MM.1S (cell line): ENCODE measurements at regions not wholly inside any gene's neighbourhood (a gene's known extent, or its start where the extent isn't known, plus 50 kb on each side); places are given as distances from the start of the nearest gene placed in this dataset.

ENCODE experiments used
- DNase-seq: peaks from one replicate; pipeline ENCODE4 v3.0.0-alpha.2; 2015
- H2AFZ ChIP-seq: fragments of 300-600 bp; sonication (generic); 2 replicates; pipeline ENCODE4 v1.6.0; 2016; ENCODE audit warnings: antibody characterized with exemption, low read length
- H3F3A ChIP-seq: fragments of 300-600 bp; sonication (generic); 2 replicates; pipeline ENCODE4 v1.6.1; 2016; ENCODE audit warnings: mild to moderate bottlenecking, antibody characterized with exemption, low read length, moderate library complexity, mixed read lengths; ENCODE audit not compliant: insufficient read depth
- H3K27ac ChIP-seq: fragments of 300-600 bp; sonication (generic); 2 replicates; pipeline ENCODE4 v1.5.1; 2016; ENCODE audit warnings: mild to moderate bottlenecking, low read length
- H3K27me3 ChIP-seq: fragments of 300-600 bp; sonication (generic); replicated peaks from 2 replicates; pipeline ENCODE4 v1.6.0; 2016; ENCODE audit warnings: low read length; ENCODE audit not compliant: insufficient read depth
- H3K36me3 ChIP-seq: fragments of 300-600 bp; sonication (generic); replicated peaks from 2 replicates; pipeline ENCODE4 v1.6.1; 2016; ENCODE audit warnings: mild to moderate bottlenecking, low read length, mixed read lengths; ENCODE audit not compliant: insufficient read depth
- H3K4me1 ChIP-seq: fragments of 300-600 bp; sonication (generic); 2 replicates; pipeline ENCODE4 v1.6.1; 2016; ENCODE audit warnings: low read length, mixed read lengths
- H3K4me2 ChIP-seq: fragments of 300-600 bp; sonication (generic); 2 replicates; pipeline ENCODE4 v1.6.0; 2016; ENCODE audit warnings: low read depth, low read length
- H3K4me3 ChIP-seq: fragments of 300-600 bp; sonication (generic); 2 replicates; pipeline ENCODE4 v1.5.1; 2016; ENCODE audit warnings: low read length, mixed read lengths
- H3K79me2 ChIP-seq: fragments of 300-600 bp; sonication (generic); 2 replicates; pipeline ENCODE4 v1.6.1; 2016; ENCODE audit warnings: mixed run types, low read length, mixed read lengths
- H3K9ac ChIP-seq: fragments of 300-600 bp; sonication (generic); 2 replicates; pipeline ENCODE4 v1.6.1; 2016; ENCODE audit warnings: low read length, mixed read lengths
- H3K9me2 ChIP-seq: fragments of 300-600 bp; sonication (generic); replicated peaks from 2 replicates; pipeline ENCODE4 v1.6.1; 2016; ENCODE audit warnings: mild to moderate bottlenecking, low read length, mixed read lengths; ENCODE audit not compliant: insufficient read depth
- H3K9me3 ChIP-seq: fragments of 300-600 bp; sonication (generic); replicated peaks from 2 replicates; pipeline ENCODE4 v1.6.1; 2016; ENCODE audit warnings: mild to moderate bottlenecking, low read length, mixed read lengths; ENCODE audit not compliant: insufficient read depth
- H4K20me1 ChIP-seq: fragments of 300-600 bp; sonication (generic); 2 replicates; pipeline ENCODE4 v1.6.1; 2016; ENCODE audit warnings: mild to moderate bottlenecking, low read length, moderate library complexity, mixed read lengths; ENCODE audit not compliant: insufficient read depth
- CTCF ChIP-seq: fragments of 300-600 bp; sonication (generic); IDR thresholded peaks from 2 replicates; pipeline ENCODE4 v1.5.1; 2016; ENCODE audit warnings: antibody characterized with exemption, low read length, mixed read lengths
- EZH2 ChIP-seq: fragments of 300-600 bp; sonication (generic); optimal IDR thresholded peaks from 2 replicates; pipeline ENCODE3; 2017; ENCODE audit warnings: low read depth, mild to moderate bottlenecking, antibody characterized with exemption, low read length, mixed read lengths
- EZH2phosphoT487 ChIP-seq: fragments of 300-600 bp; sonication (generic); IDR thresholded peaks from 2 replicates; pipeline ENCODE4 v1.6.1; 2018; ENCODE audit warnings: antibody characterized with exemption, low read length

GRCh38 chr1:55457874-55458273 lies 242.7 kb upstream of the USP24 start:
- Histone ChIP-seq H3K79me2 (no peaks in the 10 kb centered on the region), H3K36me3 (no peaks in the 10 kb centered on the region), H3K4me3 (no peak overlapping the region), H3F3A (no peaks in the 10 kb centered on the region), H3K4me2 (no peak overlapping the region), H3K4me1 (no peaks in the 10 kb centered on the region), H3K9me3 (no peaks in the 10 kb centered on the region), H2AFZ (no peak overlapping the region), H3K27me3 (no peaks in the 10 kb centered on the region), H3K9me2 (no peaks in the 10 kb centered on the region), H3K27ac (no peak overlapping the region), H4K20me1 (no peaks in the 10 kb centered on the region), H3K9ac (no peak overlapping the region)
- DNase-seq = no peak
- no peak for TF ChIP-seq CTCF
- no peak for TF ChIP-seq EZH2phosphoT487
- no peak for TF ChIP-seq EZH2

GRCh38 chr1:55456971-55457370 lies 241.8 kb upstream of the USP24 start:
- Histone ChIP-seq H3K27me3 (no peaks in the 10 kb centered on the region), H3K27ac (no peak overlapping the region), H3K9me2 (no peaks in the 10 kb centered on the region), H3F3A (no peaks in the 10 kb centered on the region), H2AFZ (no peak overlapping the region), H3K4me1 (no peaks in the 10 kb centered on the region), H3K9ac (no peak overlapping the region), H3K4me2 (no peak overlapping the region), H3K79me2 (no peaks in the 10 kb centered on the region), H3K4me3 (no peak overlapping the region), H4K20me1 (no peaks in the 10 kb centered on the region), H3K9me3 (no peaks in the 10 kb centered on the region), H3K36me3 (no peaks in the 10 kb centered on the region)
- TF ChIP-seq CTCF = no peak
- TF ChIP-seq EZH2phosphoT487 = no peak
- TF ChIP-seq EZH2 = no peak
- no peak for DNase-seq

GRCh38 chr1:55448261-55448660 lies 233.1 kb upstream of the USP24 start:
- no peaks in the 10 kb centered on the region for H3K4me1 ChIP-seq
- H3K27me3 ChIP-seq = no peaks in the 10 kb centered on the region
- H3K4me2 ChIP-seq = no peak overlapping the region
- H3K4me3 ChIP-seq = no peak overlapping the region
- DNase-seq = no peak
- no peaks in the 10 kb centered on the region for H3K79me2 ChIP-seq
- no peak overlapping the region for H3K27ac ChIP-seq
- no peaks in the 10 kb centered on the region for H3K9me3 ChIP-seq
- H3K9me2 ChIP-seq = no peaks in the 10 kb centered on the region
- no peaks in the 10 kb centered on the region for H4K20me1 ChIP-seq
- no peaks in the 10 kb centered on the region for H3F3A ChIP-seq
- TF ChIP-seq EZH2 (no peak), CTCF (no peak), EZH2phosphoT487 (no peak)
- H3K9ac ChIP-seq = no peak overlapping the region
- H2AFZ ChIP-seq = no peak overlapping the region
- no peaks in the 10 kb centered on the region for H3K36me3 ChIP-seq
